OCI-LY3 (cell line): ENCODE measurements at regions not wholly inside any gene's neighbourhood (a gene's known extent, or its start where the extent isn't known, plus 50 kb on each side); places are given as distances from the start of the nearest gene placed in this dataset.

Experiments
- H2AFZ ChIP-seq: fragments of 200-600, 300-600 bp; shearing (Covaris generic); 2 replicates; pipeline ENCODE4 v1.6.0; 2014; ENCODE audit warnings: antibody characterized with exemption, low read depth, low read length
- H3K27ac ChIP-seq: fragments of 200-600, 300-600 bp; sonication (generic); 2 replicates; pipeline ENCODE4 v1.5.1; 2014; ENCODE audit warnings: mild to moderate bottlenecking, low read length, moderate library complexity, mixed read lengths
- H3K27me3 ChIP-seq: fragments of 200-600, 300-600 bp; sonication (generic); 2 replicates; pipeline ENCODE4 v1.6.1; 2014; ENCODE audit warnings: low read depth, low read length, mixed read lengths
- H3K36me3 ChIP-seq: fragments of 200-600, 300-600 bp; sonication (generic); replicated peaks from 2 replicates; pipeline ENCODE3; 2014; ENCODE audit warnings: low read depth, low read length, mixed read lengths
- H3K4me1 ChIP-seq: fragments of 300-600, 200-600 bp; sonication (generic); 2 replicates; pipeline ENCODE4 v1.6.1; 2014; ENCODE audit warnings: low read length, mixed read lengths
- H3K4me2 ChIP-seq: fragments of 200-600, 300-600 bp; sonication (generic); 2 replicates; pipeline ENCODE4 v1.6.1; 2014; ENCODE audit warnings: low read length, mixed read lengths
- H3K4me3 ChIP-seq: fragments of 300-600, 200-600 bp; sonication (generic); 2 replicates; pipeline ENCODE4 v1.5.1; 2014; ENCODE audit warnings: antibody characterized with exemption, mild to moderate bottlenecking, low read length, moderate library complexity
- H3K79me2 ChIP-seq: fragments of 300-600, 200-600 bp; shearing (Covaris generic); 2 replicates; pipeline ENCODE4 v1.6.1; 2014; ENCODE audit warnings: mild to moderate bottlenecking, low read length, mixed read lengths
- H3K9ac ChIP-seq: fragments of 300-600, 200-600 bp; shearing (Covaris generic); 2 replicates; pipeline ENCODE4 v1.6.0; 2014; ENCODE audit warnings: mild to moderate bottlenecking, low read length, moderate library complexity
- H3K9me3 ChIP-seq: fragments of 200-600, 300-600 bp; shearing (Covaris generic); 2 replicates; pipeline ENCODE4 v1.6.1; 2014; ENCODE audit warnings: low read length, mixed read lengths; ENCODE audit not compliant: insufficient read depth
- H4K20me1 ChIP-seq: fragments of 200-600, 300-600 bp; sonication (generic); 2 replicates; pipeline ENCODE4 v1.6.1; 2016; ENCODE audit warnings: low read length, mixed read lengths; ENCODE audit not compliant: insufficient read depth
- CTCF ChIP-seq: fragments of 200-600, 300-600 bp; sonication (generic); IDR thresholded peaks from 2 replicates; pipeline ENCODE4 v1.5.1; 2014; ENCODE audit warnings: antibody characterized with exemption, low read length, low read depth
- EZH2phosphoT487 ChIP-seq: fragments of 200-600 bp; shearing (Covaris generic); IDR thresholded peaks from 2 replicates; pipeline ENCODE4 v1.6.1; 2018; ENCODE audit warnings: antibody characterized with exemption, mixed run types, low read depth

- Histone ChIP-seq H4K20me1 (no peaks in the 10 kb centered on the region), H3K27me3 (no peaks in the 10 kb centered on the region), H3K9me3 (no peaks in the 10 kb centered on the region), H3K4me3 (no peak overlapping the region), H3K27ac (no peak overlapping the region), H3K36me3 (no peaks in the 10 kb centered on the region), H2AFZ (no peak overlapping the region), H3K9ac (no peak overlapping the region), H3K4me2 (no peak overlapping the region), H3K4me1 (no peaks in the 10 kb centered on the region), H3K79me2 (no peaks in the 10 kb centered on the region)
- no peak for TF ChIP-seq EZH2phosphoT487
- peak; percentile 68 for TF ChIP-seq CTCF
These were observed 153.9 kb downstream of the KDR start for GRCh38 chr4:54971474-54971950.

GRCh38 chr4:54967289-54967688 is 158.1 kb downstream of the KDR start:
- Histone ChIP-seq H3K4me3 (no peak overlapping the region), H3K79me2 (no peaks in the 10 kb centered on the region), H3K9me3 (no peaks in the 10 kb centered on the region), H2AFZ (no peak overlapping the region), H3K9ac (no peak overlapping the region), H4K20me1 (no peaks in the 10 kb centered on the region), H3K36me3 (no peaks in the 10 kb centered on the region), H3K27ac (no peak overlapping the region), H3K27me3 (no peaks in the 10 kb centered on the region), H3K4me2 (no peak overlapping the region), H3K4me1 (no peaks in the 10 kb centered on the region)
- TF ChIP-seq EZH2phosphoT487: no peak
- no peak for TF ChIP-seq CTCF

- Histone ChIP-seq H3K36me3 (no peaks in the 10 kb centered on the region), H3K4me2 (no peak overlapping the region), H3K27ac (no peak overlapping the region), H3K9ac (no peak overlapping the region), H2AFZ (no peak overlapping the region), H3K4me1 (no peaks in the 10 kb centered on the region), H3K79me2 (no peaks in the 10 kb centered on the region), H4K20me1 (no peaks in the 10 kb centered on the region), H3K4me3 (no peak overlapping the region), H3K27me3 (no peaks in the 10 kb centered on the region), H3K9me3 (no peaks in the 10 kb centered on the region)
- no peak for TF ChIP-seq EZH2phosphoT487
- TF ChIP-seq CTCF: peak; percentile 68
These were observed 163.9 kb downstream of the KDR start for GRCh38 chr4:54961357-54961975.

- Histone ChIP-seq H3K9me3 (no peaks in the 10 kb centered on the region), H3K4me1 (no peaks in the 10 kb centered on the region), H3K4me3 (no peak overlapping the region), H3K4me2 (no peak overlapping the region), H3K9ac (no peak overlapping the region), H3K27me3 (no peaks in the 10 kb centered on the region), H3K36me3 (no peaks in the 10 kb centered on the region), H3K79me2 (no peaks in the 10 kb centered on the region), H4K20me1 (no peaks in the 10 kb centered on the region), H3K27ac (no peak overlapping the region), H2AFZ (no peak overlapping the region)
- TF ChIP-seq EZH2phosphoT487 (no peak), CTCF (no peak)
These were observed 165.7 kb downstream of the KDR start for GRCh38 chr4:54959651-54960116.
